Thyroid gland (tissue), 4 donors: ENCODE measurements at regions not wholly inside any gene's neighbourhood (a gene's known extent, or its start where the extent isn't known, plus 50 kb on each side); places are given as distances from the start of the nearest gene placed in this dataset.

Experiments
- DNase-seq, 2 donors: peaks; one replicate each; pipeline ENCODE4 v3.0.0-alpha.2; 2019
- H3K27ac ChIP-seq, 3 donors: fragments of 200-600 bp; sonication (generic); 1 replicate in 2 of 3; 2 replicates in 1 of 3; pipeline ENCODE4 v1.5.1; 2016 to 2019; ENCODE audit warnings: mild to moderate bottlenecking in 1 of 3, moderate library complexity in 1 of 3
- H3K27me3 ChIP-seq: fragments of 200-600 bp; sonication (generic); one replicate; pipeline ENCODE4 v1.5.1; 2019
- H3K36me3 ChIP-seq, 2 donors: fragments of 200-600 bp; sonication (generic); one replicate each; pipeline ENCODE4 v1.5.1; 2016 to 2019
- H3K4me1 ChIP-seq, 2 donors: fragments of 200-600 bp; sonication (generic); one replicate each; pipeline ENCODE4 v1.5.1; 2017 to 2019
- H3K4me3 ChIP-seq, 3 donors: fragments of 200-600 bp; sonication (generic); replicated peaks in 1 of 3; 1 replicate in 2 of 3; 2 replicates in 1 of 3; pipeline ENCODE4 v1.5.1; 2016; ENCODE audit warnings: mild to moderate bottlenecking in 1 of 3
- H3K9me3 ChIP-seq: fragments of 200-600 bp; sonication (generic); one replicate; pipeline ENCODE4 v1.5.1; 2017
- CTCF ChIP-seq, 6 experiments: fragments of 200-600 bp in 3 of 6; fragments of 450-650 bp in 3 of 6; sonication (generic) in 3 of 6; IDR thresholded peaks; one replicate each; pipeline ENCODE4 v1.5.1; 2016 to 2019; ENCODE audit warnings: antibody characterized with exemption in 6 of 6, mild to moderate bottlenecking in 2 of 6, inconsistent platforms in 1 of 6, moderate library complexity in 1 of 6
- POLR2A ChIP-seq, 2 donors: fragments of 450-650 bp; IDR thresholded peaks; one replicate each; pipeline ENCODE4 v1.6.1; 2017; ENCODE audit warnings: antibody characterized with exemption in 2 of 2, mild to moderate bottlenecking in 2 of 2, moderate library complexity in 1 of 2
- WGBS, 2 donors: methylation state at CpG; one replicate each; pipeline ENCODE4 v1.1.5; 2017; 5-methylcytosine and 5-hydroxymethylcytosine counted together
- intact Hi-C: fragments of 100-400 bp; cut with DNase I; formaldehyde crosslinking; loops from one replicate; pipeline ENCODE4 v1.15.1; 2023

- intact Hi-C loops, result no loop called here
- Histone ChIP-seq H3K4me3 (no peak overlapping the region), H3K36me3 (no peaks in the 10 kb centered on the region), H3K9me3 (no peaks in the 10 kb centered on the region), H3K4me1 (no peaks in the 10 kb centered on the region), H3K27ac (no peak overlapping the region), H3K27me3 (no peaks in the 10 kb centered on the region)
- 91 to 93% methylated on average over 4 of the region's 4 CpGs for WGBS, 2 donors
- no peak for DNase-seq
- TF ChIP-seq POLR2A (IDR thresholded peaks at IDR 0.05) (no peak), CTCF (IDR thresholded peaks at IDR 0.05) (no peak)
These were observed 1010.8 kb upstream of the EYS start for GRCh38 chr6:66717801-66718200.

DNA sequence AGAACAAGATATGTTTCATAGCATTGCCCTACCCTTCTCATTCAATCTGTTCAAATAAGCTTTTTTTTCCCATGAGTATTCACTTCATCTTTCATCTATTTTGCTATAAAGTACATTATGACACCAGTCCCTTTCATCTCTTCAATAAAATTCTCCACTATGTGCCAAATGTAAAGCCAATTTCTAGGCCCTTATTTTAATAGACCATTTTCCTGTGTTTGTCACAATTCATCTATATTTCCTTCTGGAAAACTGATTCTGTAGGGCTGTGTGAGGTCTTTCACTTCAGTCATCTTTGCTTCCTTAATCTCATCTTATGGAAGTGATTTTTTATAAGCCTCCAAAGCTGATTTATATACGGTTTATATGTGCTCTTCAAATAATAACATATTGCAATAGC lies 992.4 kb upstream of the EYS start:
- WGBS, 2 donors, result 65 to 73% methylated on average over 1 of the region's 1 CpG
- no peaks in the 10 kb centered on the region for H3K4me1 ChIP-seq
- no peak overlapping the region for H3K4me3 ChIP-seq
- no peak overlapping the region for H3K27ac ChIP-seq
- intact Hi-C loops, result no loop called here
- no peaks in the 10 kb centered on the region for H3K27me3 ChIP-seq
- H3K9me3 ChIP-seq, result no peaks in the 10 kb centered on the region
- TF ChIP-seq POLR2A (IDR thresholded peaks at IDR 0.05) (no peak), CTCF (IDR thresholded peaks at IDR 0.05) (no peak)
- DNase-seq, result no peak
- no peaks in the 10 kb centered on the region for H3K36me3 ChIP-seq

- DNase-seq, result no peak
- intact Hi-C loops, result no loop called here
- Histone ChIP-seq H3K27ac (no peak overlapping the region), H3K9me3 (no peaks in the 10 kb centered on the region), H3K27me3 (no peaks in the 10 kb centered on the region), H3K4me3 (no peak overlapping the region), H3K4me1 (no peaks in the 10 kb centered on the region), H3K36me3 (no peaks in the 10 kb centered on the region)
- WGBS, 2 donors, result 93% methylated on average over 4 of the region's 4 CpGs
- TF ChIP-seq CTCF (IDR thresholded peaks at IDR 0.05) (no peak), POLR2A (IDR thresholded peaks at IDR 0.05) (no peak)
These were observed 982.6 kb upstream of the EYS start for GRCh38 chr6:66689608-66690007.

DNA sequence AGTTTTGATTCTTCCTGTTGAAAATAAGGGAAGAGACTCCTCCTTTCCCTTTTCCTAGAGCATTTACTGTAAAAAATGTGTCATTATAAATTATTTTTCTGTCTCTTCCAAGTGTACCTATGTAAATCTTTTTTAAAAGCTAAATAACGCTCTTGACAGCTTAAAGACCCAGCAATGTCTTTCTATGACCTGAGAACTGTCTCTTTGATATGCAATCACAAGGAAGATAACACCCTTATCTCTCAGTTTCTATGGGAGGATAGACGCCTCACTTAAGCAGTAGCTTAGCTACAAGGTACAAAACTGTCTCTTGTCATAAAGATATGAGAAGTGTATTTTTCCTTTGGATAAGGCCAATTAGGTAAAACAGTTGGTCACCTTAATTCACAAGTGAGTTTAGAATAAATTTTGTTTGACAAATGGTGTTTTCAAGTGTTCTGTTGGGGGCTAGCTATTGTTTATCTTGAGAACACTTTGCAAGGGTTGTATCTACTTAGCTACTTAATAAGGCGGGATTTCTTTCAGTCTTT lies 980.6 kb upstream of the EYS start:
- DNase-seq, result no peak
- no peaks in the 10 kb centered on the region for H3K9me3 ChIP-seq
- H3K4me1 ChIP-seq, result no peaks in the 10 kb centered on the region
- no peak overlapping the region for H3K27ac ChIP-seq
- no peaks in the 10 kb centered on the region for H3K27me3 ChIP-seq
- H3K36me3 ChIP-seq, result no peaks in the 10 kb centered on the region
- intact Hi-C loops, result no loop called here
- no peak overlapping the region for H3K4me3 ChIP-seq
- 25 to 34% methylated on average over 3 of the region's 3 CpGs for WGBS, 2 donors
- TF ChIP-seq CTCF (IDR thresholded peaks at IDR 0.05) (no peak), POLR2A (IDR thresholded peaks at IDR 0.05) (no peak)

DNA sequence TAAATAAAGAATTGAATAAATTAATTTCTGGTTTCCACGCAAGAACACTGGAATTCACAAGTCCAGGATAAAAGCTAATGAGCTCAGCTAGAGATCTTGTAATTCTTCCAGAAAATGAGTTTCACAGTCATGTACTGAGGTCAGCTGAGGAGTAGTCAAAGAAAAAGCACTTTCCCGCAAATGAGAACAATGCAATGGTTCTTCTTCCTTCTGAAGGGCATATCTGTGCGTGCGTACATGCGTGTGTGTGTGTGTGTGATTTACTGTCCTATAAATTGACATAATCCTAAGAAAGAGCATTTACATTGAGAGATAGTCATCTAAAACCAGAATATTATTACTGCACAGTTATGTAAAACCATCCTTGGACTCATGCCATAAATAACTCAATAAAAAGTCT lies 968.9 kb upstream of the EYS start:
- WGBS, 2 donors, result 88 to 89% methylated on average over 5 of the region's 5 CpGs
- Histone ChIP-seq H3K27me3 (no peaks in the 10 kb centered on the region), H3K9me3 (no peaks in the 10 kb centered on the region), H3K36me3 (no peaks in the 10 kb centered on the region), H3K27ac (no peak overlapping the region), H3K4me3 (no peak overlapping the region), H3K4me1 (no peaks in the 10 kb centered on the region)
- TF ChIP-seq POLR2A (IDR thresholded peaks at IDR 0.05), result no peak
- TF ChIP-seq CTCF (IDR thresholded peaks at IDR 0.05), result no peak
- DNase-seq, result no peak
- intact Hi-C loops, result no loop called here
